ENCODE measurements at regions not wholly inside any gene's neighbourhood (a gene's known extent, or its start where the extent isn't known, plus 50 kb on each side); places are given as distances from the start of the nearest gene placed in this dataset.

DNA sequence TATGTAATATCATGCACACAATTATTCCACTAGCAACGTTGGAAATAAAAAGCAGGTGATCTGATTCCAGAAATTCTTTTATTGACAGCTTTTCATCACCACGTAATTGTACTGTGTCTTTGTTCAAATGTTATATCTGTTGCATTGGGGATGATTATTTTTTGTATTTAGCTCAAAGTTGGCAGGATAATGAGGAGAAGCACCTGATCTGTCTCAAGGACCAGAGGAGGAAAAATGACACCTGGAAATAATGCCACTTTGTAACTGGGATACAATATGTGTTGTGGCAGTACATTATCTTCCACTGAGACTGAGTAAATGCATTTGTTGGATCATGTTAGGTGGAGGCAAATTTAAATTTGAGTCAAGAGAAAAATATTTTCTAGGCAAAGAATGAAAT is 1298.8 kb upstream of the CDH6 start:
- Histone ChIP-seq H3K79me1 (ENCODE audit: insufficient read depth, low read depth, low read length, poor library complexity, severe bottlenecking) (no peaks in the 10 kb centered on the region), H3K27me3 (ENCODE audit: insufficient read depth, low read length) (no peaks in the 10 kb centered on the region), H3K9me3 (ENCODE audit: control insufficient read depth, low read depth, low read length) (no peaks in the 10 kb centered on the region), H3K18ac (ENCODE audit: insufficient read length, low read depth, low read length) (no peak overlapping the region), H3K4ac (ENCODE audit: low read depth, low read length) (no peak overlapping the region), H3K56ac (ENCODE audit: insufficient read length, low read depth, low read length) (no peak overlapping the region), H2BK5ac (ENCODE audit: insufficient read length, low read length) (no peak overlapping the region), H3K23me2 (ENCODE audit: insufficient read length, low read depth, low read length, poor library complexity, severe bottlenecking) (no peaks in the 10 kb centered on the region), H3K4me1 (ENCODE audit: insufficient read depth, low read length) (no peaks in the 10 kb centered on the region; the same call in 1 of the 2 replicates), H3K27ac (ENCODE audit: insufficient read length, low read depth, low read length) (no peak overlapping the region), H2BK20ac (ENCODE audit: low read depth, low read length, poor library complexity, severe bottlenecking) (no peak overlapping the region), H3T11ph (ENCODE audit: low read length) (no peak overlapping the region), H4K20me1 (ENCODE audit: control insufficient read depth, insufficient read depth, insufficient read length) (no peaks in the 10 kb centered on the region), H3K23ac (ENCODE audit: insufficient read length, low read depth, low read length) (no peak overlapping the region), H4K8ac (replicated peaks; ENCODE audit: insufficient read length, low read depth, low read length) (no peak overlapping the region), H4K91ac (ENCODE audit: insufficient read length, low read depth, low read length) (no peak overlapping the region), H2BK120ac (ENCODE audit: low read depth, low read length, poor library complexity, severe bottlenecking) (no peak overlapping the region), H3K9ac (ENCODE audit: extremely low read depth, insufficient read length, low read length) (no peak overlapping the region), H3K79me2 (ENCODE audit: insufficient read depth, low read length) (no peaks in the 10 kb centered on the region), H3K14ac (ENCODE audit: insufficient read depth, low read length) (no peak overlapping the region), H3K4me2 (ENCODE audit: insufficient read depth, insufficient read length, low read length) (no peak overlapping the region), H2BK15ac (ENCODE audit: low read depth, low read length) (no peak overlapping the region), H2BK12ac (ENCODE audit: insufficient read length, low read depth, low read length) (no peak overlapping the region), H2AFZ (ENCODE audit: low read length) (no peak overlapping the region), H2AK5ac (ENCODE audit: insufficient read length, low read length) (no peak overlapping the region), H4K5ac (ENCODE audit: insufficient read length, low read depth, low read length) (no peak overlapping the region)
- H3K9me3 Mint-ChIP-seq: no peaks in the 10 kb centered on the region
- no peaks in the 10 kb centered on the region for H3K36me3 Mint-ChIP-seq (ENCODE audit: insufficient read depth in 1 of 3, low read depth in 3 of 3)
- no peak for DNase-seq
- H3K27ac Mint-ChIP-seq: no peak overlapping the region
- peaks cover 9% of the 10 kb centered on the region in 2 experiments for H3K4me1 Mint-ChIP-seq
- H3K27me3 Mint-ChIP-seq (ENCODE audit: low read depth): no peaks in the 10 kb centered on the region
- no CpG with 5 or more reads among the region's 2 CpGs for WGBS (ENCODE audit: extremely low coverage, insufficient read length, low lambda C conversion rate)
- TF ChIP-seq, protein P1, sequence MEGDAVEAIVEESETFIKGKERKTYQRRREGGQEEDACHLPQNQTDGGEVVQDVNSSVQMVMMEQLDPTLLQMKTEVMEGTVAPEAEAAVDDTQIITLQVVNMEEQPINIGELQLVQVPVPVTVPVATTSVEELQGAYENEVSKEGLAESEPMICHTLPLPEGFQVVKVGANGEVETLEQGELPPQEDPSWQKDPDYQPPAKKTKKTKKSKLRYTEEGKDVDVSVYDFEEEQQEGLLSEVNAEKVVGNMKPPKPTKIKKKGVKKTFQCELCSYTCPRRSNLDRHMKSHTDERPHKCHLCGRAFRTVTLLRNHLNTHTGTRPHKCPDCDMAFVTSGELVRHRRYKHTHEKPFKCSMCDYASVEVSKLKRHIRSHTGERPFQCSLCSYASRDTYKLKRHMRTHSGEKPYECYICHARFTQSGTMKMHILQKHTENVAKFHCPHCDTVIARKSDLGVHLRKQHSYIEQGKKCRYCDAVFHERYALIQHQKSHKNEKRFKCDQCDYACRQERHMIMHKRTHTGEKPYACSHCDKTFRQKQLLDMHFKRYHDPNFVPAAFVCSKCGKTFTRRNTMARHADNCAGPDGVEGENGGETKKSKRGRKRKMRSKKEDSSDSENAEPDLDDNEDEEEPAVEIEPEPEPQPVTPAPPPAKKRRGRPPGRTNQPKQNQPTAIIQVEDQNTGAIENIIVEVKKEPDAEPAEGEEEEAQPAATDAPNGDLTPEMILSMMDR (conservative IDR thresholded peaks at IDR 0.05): no peak
- no peak overlapping the region for H3K4me3 Mint-ChIP-seq

Measured in H9 (cell line).